HepG2 (cell line): ENCODE measurements at regions not wholly inside any gene's neighbourhood (a gene's known extent, or its start where the extent isn't known, plus 50 kb on each side); places are given as distances from the start of the nearest gene placed in this dataset.

Source experiments
- ATAC-seq: fragments of 200-7000 bp; cut with Tn5 transposase; 3 replicates; pipeline ENCODE4 v1.9.1; 2020; ENCODE audit warnings: mild to moderate bottlenecking, moderate library complexity
- BruUV-seq: library from RNA; stranded (reverse); fragments of 400-500 nt; replicated peaks from 2 replicates; lab custom pipeline; 2021; lab: Mats Ljungman, UMichigan
- CTCF ChIA-PET: fragments of 300-600 bp; formaldehyde crosslinking; extraction: SDS; loops from one replicate; lab custom pipeline; 2021; ENCODE audit warnings: low total read pairs, inconsistent platforms, low intra/inter-chr PET ratio; lab: Yijun Ruan, JAX
- POLR2A ChIA-PET: fragments of 350-600 bp; sonication (Branson Sonifier 250); formaldehyde crosslinking; loops from one replicate; lab custom pipeline; 2020; ENCODE audit warnings: antibody characterized with exemption, inconsistent platforms; lab: Yijun Ruan, JAX
- DNase-seq: peaks from one replicate; pipeline ENCODE4 v3.0.0-alpha.2; 2015; ENCODE audit warnings: low spot score
- FAIRE-seq: peaks from 3 replicates; lab custom pipeline; 2011; peaks lifted over from hg19 to GRCh38; lab: Jason Lieb, UNC
- H2AFZ ChIP-seq: one replicate; pipeline ENCODE4 v1.6.1; 2011; ENCODE audit warnings: low read length, inconsistent platforms
- H3K27ac ChIP-seq: fragments of 300-600 bp; 3 replicates; pipeline ENCODE4 v1.8.0; 2011; ENCODE audit warnings: mixed run types, mild to moderate bottlenecking, mixed read lengths, low read length, inconsistent platforms; ENCODE audit not compliant: insufficient read depth; ENCODE audit errors: extremely low read length
- H3K27me3 ChIP-seq, 2 experiments: fragments of 200-600 bp in 1 of 2; 2 replicates in 1 of 2; 3 replicates in 1 of 2; pipeline versions ENCODE4 v1.6.0 to v1.8.0; 2011; ENCODE audit warnings: low read length in 2 of 2, mild to moderate bottlenecking in 2 of 2, moderate library complexity in 2 of 2, inconsistent platforms in 1 of 2; ENCODE audit not compliant: insufficient read depth in 2 of 2, control insufficient read depth in 1 of 2
- H3K36me3 ChIP-seq, 2 experiments: fragments of 200-600 bp in 1 of 2; replicated peaks in 1 of 2; 2 replicates in 1 of 2; 3 replicates in 1 of 2; pipeline versions ENCODE4 v1.5.1 to v1.8.0; 2011; ENCODE audit warnings: low read length in 2 of 2, inconsistent platforms in 1 of 2; ENCODE audit not compliant: insufficient read depth in 2 of 2, control insufficient read depth in 1 of 2
- H3K4me1 ChIP-seq: 2 replicates; pipeline ENCODE4 v1.5.1; 2012; ENCODE audit warnings: low read length, inconsistent platforms; ENCODE audit not compliant: insufficient read depth
- H3K4me2 ChIP-seq: 2 replicates; pipeline ENCODE4 v1.6.0; 2011; ENCODE audit warnings: low read depth, low read length, inconsistent platforms
- H3K4me3 ChIP-seq, 3 experiments: fragments of 200-600 bp in 1 of 3; sonication (generic), shearing (Covaris generic) in 1 of 3; replicated peaks in 1 of 3; 2 replicates each; pipeline ENCODE4 v1.5.1; 2011 to 2016; ENCODE audit warnings: low read length in 3 of 3, inconsistent platforms in 2 of 3, low read depth in 2 of 3, mild to moderate bottlenecking in 2 of 3, control low read depth in 1 of 3, mixed read lengths in 1 of 3; ENCODE audit not compliant: insufficient read depth in 1 of 3
- H3K79me2 ChIP-seq: one replicate; pipeline ENCODE4 v1.6.1; 2011; ENCODE audit warnings: low read length, inconsistent platforms; ENCODE audit not compliant: insufficient read depth
- H3K9ac ChIP-seq: 2 replicates; pipeline ENCODE4 v1.6.0; 2011; ENCODE audit warnings: mild to moderate bottlenecking, low read depth, low read length, inconsistent platforms; ENCODE audit not compliant: insufficient read depth
- H3K9me3 ChIP-seq: 2 replicates; pipeline ENCODE4 v1.5.1; 2012; ENCODE audit warnings: mild to moderate bottlenecking, low read length
- H4K20me1 ChIP-seq: 2 replicates; pipeline ENCODE4 v1.6.0; 2011; ENCODE audit warnings: inconsistent platforms, mild to moderate bottlenecking, low read length, moderate library complexity; ENCODE audit not compliant: insufficient read depth
- AHDC1 ChIP-seq: sonication (generic); formaldehyde crosslinking; IDR thresholded peaks from 2 replicates; pipeline ENCODE4 v1.5.1; 2020; ENCODE audit warnings: mild to moderate bottlenecking, missing genetic modification reagents, borderline replicate concordance
- CCDC6 ChIP-seq: sonication (generic); formaldehyde crosslinking; IDR thresholded peaks from 2 replicates; pipeline ENCODE4 v1.8.1; 2022; ENCODE audit warnings: mild to moderate bottlenecking, missing genetic modification reagents, moderate library complexity
- ELF1 ChIP-seq: sonication (generic); formaldehyde crosslinking; IDR thresholded peaks from 2 replicates; pipeline ENCODE4 v1.4.0; 2020; ENCODE audit warnings: missing genetic modification reagents
- NR3C1 ChIP-seq: sonication (generic); formaldehyde crosslinking; IDR thresholded peaks from 2 replicates; pipeline ENCODE4 v1.4.0; 2020; ENCODE audit warnings: missing genetic modification reagents
- POGK ChIP-seq: sonication (generic); formaldehyde crosslinking; conservative IDR thresholded peaks from 2 replicates; pipeline ENCODE4 v1.8.0; 2022; ENCODE audit warnings: mild to moderate bottlenecking, moderate library complexity, missing genetic modification reagents
- TCF7 ChIP-seq: sonication (generic); IDR thresholded peaks from 2 replicates; pipeline ENCODE4 v1.6.1; 2016; ENCODE audit warnings: antibody characterized with exemption, low read depth
- ZNF207 ChIP-seq: fragments of 450-650 bp; IDR thresholded peaks from 2 replicates; pipeline ENCODE4 v1.6.1; 2016; ENCODE audit warnings: antibody characterized with exemption, borderline replicate concordance
- ZNF3 ChIP-seq: IDR thresholded peaks from 2 replicates; pipeline ENCODE4 v1.7.0; 2017; ENCODE audit warnings: inconsistent platforms
- ZNF619 ChIP-seq: sonication (generic); formaldehyde crosslinking; IDR thresholded peaks from 2 replicates; pipeline ENCODE4 v1.4.0; 2020; ENCODE audit warnings: mild to moderate bottlenecking, missing genetic modification reagents
- ZNF687 ChIP-seq: sonication (generic); formaldehyde crosslinking; IDR thresholded peaks from 2 replicates; pipeline ENCODE4 v1.5.1; 2020; ENCODE audit warnings: mild to moderate bottlenecking, missing genetic modification reagents, moderate library complexity
- ZNF709 ChIP-seq: sonication (generic); formaldehyde crosslinking; IDR thresholded peaks from 2 replicates; pipeline ENCODE4 v1.5.0; 2020; ENCODE audit warnings: mild to moderate bottlenecking, missing genetic modification reagents
- ZNF746 ChIP-seq: sonication (generic); formaldehyde crosslinking; IDR thresholded peaks from 2 replicates; pipeline ENCODE4 v1.8.0; 2022; ENCODE audit warnings: mild to moderate bottlenecking, missing genetic modification reagents
- WGBS: methylation state at CpG from one replicate; pipeline ENCODE4 v1.1.6; 2017; ENCODE audit warnings: low lambda C conversion rate; 5-methylcytosine and 5-hydroxymethylcytosine counted together
- in situ Hi-C: cut with HindIII; loops from 2 replicates; pipeline ENCODE4 v1.10.0; 2017; ENCODE audit warnings: low pct_unique_long_range_greater_than_20kb; ENCODE audit not compliant: extremely low pct_ligation_motif_present
- intact Hi-C: fragments of 100-400 bp; cut with micrococcal nuclease; formaldehyde crosslinking; loops from one replicate; pipeline ENCODE4 v1.10.0; 2022; ENCODE audit not compliant: unreplicated experiment

GRCh38 chr5:17394086-17394485, 103.9 kb upstream of the TAF11L2 start (continued):
- TF ChIP-seq ZNF687 (CRISPR knock-in tag) (no peak), ZNF3 (CRISPR knock-in tag) (no peak), CCDC6 (CRISPR knock-in tag) (no peak), ZNF746 (no peak), ZNF207 (no peak), ELF1 (CRISPR knock-in tag) (no peak)
- TF ChIP-seq, all 625 proteins: peak for 0

- H3K27ac ChIP-seq = no peak overlapping the region
- H3K79me2 ChIP-seq = no peaks in the 10 kb centered on the region
- H4K20me1 ChIP-seq = no peaks in the 10 kb centered on the region
- H3K4me1 ChIP-seq = no peaks in the 10 kb centered on the region
- no peak overlapping the region for H3K4me3 ChIP-seq
- no peak for FAIRE-seq
- H3K4me2 ChIP-seq = no peak overlapping the region
- ATAC-seq = no peak
- no peak overlapping the region for H3K9ac ChIP-seq
- H2AFZ ChIP-seq = no peak overlapping the region
- H3K9me3 ChIP-seq = no peaks in the 10 kb centered on the region
- in situ Hi-C loops = no loop called here
- intact Hi-C loops = no loop called here
- no peak for DNase-seq
- ChIA-PET CTCF (no interaction called here), POLR2A (no interaction called here)
- no peaks in the 10 kb centered on the region for H3K36me3 ChIP-seq
- no TSS peak for BruUV-seq
- no peaks in the 10 kb centered on the region for H3K27me3 ChIP-seq
- WGBS = 13% methylated on average over 5 of the region's 5 CpGs
- no peak for TF ChIP-seq POGK (CRISPR knock-in tag)
- TF ChIP-seq ZNF709 (CRISPR knock-in tag) = no peak
- TF ChIP-seq NR3C1 (CRISPR knock-in tag) = no peak
- no peak for TF ChIP-seq TCF7
- TF ChIP-seq AHDC1 (CRISPR knock-in tag) = no peak
- TF ChIP-seq ZNF619 (CRISPR knock-in tag) = no peak
Observed at GRCh38 chr5:17395106-17395880, 102.7 kb upstream of the TAF11L2 start.
